Kidney glomerular epithelial cell (primary cell): ENCODE measurements at regions not wholly inside any gene's neighbourhood (a gene's known extent, or its start where the extent isn't known, plus 50 kb on each side); places are given as distances from the start of the nearest gene placed in this dataset.
"Not testable (repeated sequence)": the region's sequence is repeated elsewhere in the genome, so short reads cannot be mapped to it uniquely, and the experiment has no call there.

Source experiments
- DNase-seq: peaks from one replicate; lab custom pipeline; 2025; lab: John Stamatoyannopoulos, UW

GRCh38 chr7:49611951-49612350 lies 161.5 kb upstream of the VWC2 start:
- no peak for DNase-seq

- DNase-seq = no peak
Measured at GRCh38 chr7:49613759-49614158, 159.7 kb upstream of the VWC2 start.

- DNase-seq = not testable (repeated sequence)
Measured at GRCh38 chr7:49614974-49615373, 158.5 kb upstream of the VWC2 start.

- no peak for DNase-seq
Measured at GRCh38 chr7:49618028-49618427, 155.4 kb upstream of the VWC2 start.

GRCh38 chr7:49623943-49624342 lies 149.5 kb upstream of the VWC2 start:
- DNase-seq = no peak

- no peak for DNase-seq
Measured at GRCh38 chr7:49624611-49625010, 148.8 kb upstream of the VWC2 start.

GRCh38 chr7:49630513-49630912 lies 142.9 kb upstream of the VWC2 start:
- DNase-seq = no peak

GRCh38 chr7:49631071-49631815 lies 142.2 kb upstream of the VWC2 start:
- DNase-seq = no peak

GRCh38 chr7:49631960-49632359 lies 141.5 kb upstream of the VWC2 start:
- no peak for DNase-seq

- DNase-seq = no peak
Measured at GRCh38 chr7:49635800-49636199, 137.6 kb upstream of the VWC2 start.

- DNase-seq = no peak
Measured at GRCh38 chr7:49636400-49636799, 137.0 kb upstream of the VWC2 start.

- no peak for DNase-seq
Measured at GRCh38 chr7:49638166-49638565, 135.3 kb upstream of the VWC2 start.

GRCh38 chr7:49639068-49639593 lies 134.3 kb upstream of the VWC2 start:
- no peak for DNase-seq

GRCh38 chr7:49639808-49640207 lies 133.6 kb upstream of the VWC2 start:
- no peak for DNase-seq

- no peak for DNase-seq
Measured at GRCh38 chr7:49643321-49643720, 130.1 kb upstream of the VWC2 start.

GRCh38 chr7:49643736-49644135 lies 129.7 kb upstream of the VWC2 start:
- no peak for DNase-seq

- no peak for DNase-seq
Measured at GRCh38 chr7:49644396-49645166, 128.9 kb upstream of the VWC2 start.

- no peak for DNase-seq
Measured at GRCh38 chr7:49645296-49645695, 128.1 kb upstream of the VWC2 start.

- DNase-seq = no peak
Measured at GRCh38 chr7:49660170-49660783, 113.2 kb upstream of the VWC2 start.

GRCh38 chr7:49660976-49661375 lies 112.5 kb upstream of the VWC2 start:
- no peak for DNase-seq

- not testable (repeated sequence) for DNase-seq
Measured at GRCh38 chr7:49665963-49666362, 107.5 kb upstream of the VWC2 start.

- DNase-seq = no peak
Measured at GRCh38 chr7:49666764-49667163, 106.7 kb upstream of the VWC2 start.

GRCh38 chr7:49669285-49669684 lies 104.2 kb upstream of the VWC2 start:
- no peak for DNase-seq
